Tibial nerve (tissue), 4 donors: ENCODE measurements at regions not wholly inside any gene's neighbourhood (a gene's known extent, or its start where the extent isn't known, plus 50 kb on each side); places are given as distances from the start of the nearest gene placed in this dataset.

Experiments
- CTCF ChIP-seq, 5 experiments: fragments of 200-600 bp in 3 of 5; fragments of 450-650 bp in 2 of 5; sonication (generic) in 3 of 5; IDR thresholded peaks; one replicate each; pipeline ENCODE4 v1.5.1; 2016 to 2019; ENCODE audit warnings: antibody characterized with exemption in 5 of 5, mild to moderate bottlenecking in 3 of 5, moderate library complexity in 2 of 5
- EP300 ChIP-seq, 2 donors: sonication (generic); formaldehyde crosslinking; IDR thresholded peaks; one replicate each; pipeline ENCODE4 v1.6.1; 2017; ENCODE audit warnings: antibody characterized with exemption in 2 of 2, mild to moderate bottlenecking in 1 of 2
- POLR2A ChIP-seq, 2 donors: fragments of 450-650 bp; IDR thresholded peaks; one replicate each; pipeline ENCODE4 v1.6.1; 2017; ENCODE audit warnings: antibody characterized with exemption in 2 of 2, mild to moderate bottlenecking in 2 of 2, moderate library complexity in 2 of 2

- no peak for TF ChIP-seq CTCF (IDR thresholded peaks at IDR 0.05)
- TF ChIP-seq POLR2A (IDR thresholded peaks at IDR 0.05): no peak
- TF ChIP-seq EP300 (IDR thresholded peaks at IDR 0.05): no peak
Measured at GRCh38 chr2:145116834-145117725, 597.2 kb upstream of the ZEB2 start.
